RWPE1 (cell line): ENCODE measurements at regions not wholly inside any gene's neighbourhood (a gene's known extent, or its start where the extent isn't known, plus 50 kb on each side); places are given as distances from the start of the nearest gene placed in this dataset.
A peak's percentile ranks its signal among the peaks of the same experiment; 100 is the strongest.

Source experiments
- CTCF ChIA-PET: fragments of 350-600 bp; sonication (Branson Sonifier 250); formaldehyde crosslinking; extraction: SDS; loops from one replicate; lab custom pipeline; 2021; lab: Yijun Ruan, JAX
- POLR2A ChIA-PET: fragments of 400-600 bp; formaldehyde crosslinking; extraction: SDS; loops from one replicate; lab custom pipeline; 2020; ENCODE audit warnings: antibody characterized with exemption; ENCODE audit not compliant: low non-redundant PET; lab: Yijun Ruan, JAX
- DNase-seq: peaks from one replicate; pipeline ENCODE4 v3.0.0; 2012; ENCODE audit warnings: low spot score
- H3K27ac ChIP-seq: fragments of 450-650 bp; 2 replicates; pipeline ENCODE4 v1.5.1; 2017
- CTCF ChIP-seq: fragments of 450-650 bp; conservative IDR thresholded peaks from 2 replicates; pipeline ENCODE4 v1.5.1; 2017; ENCODE audit warnings: low read depth, mild to moderate bottlenecking

GRCh38 chr12:85441025-85441424, 161.0 kb downstream of the ALX1 start:
- DNase-seq = no peak
- TF ChIP-seq CTCF = no peak
- POLR2A ChIA-PET = no interaction called here
- CTCF ChIA-PET = no interaction called here
- no peak overlapping the region for H3K27ac ChIP-seq

- peak; percentile 4 for DNase-seq
- ChIA-PET POLR2A (no interaction called here), CTCF (interaction anchor here (1.0 kb wide), 1 partner anchor 287 kb away, joined by 6 read pairs; no protein-coding TSS in a partner anchor)
- H3K27ac ChIP-seq = no peak overlapping the region
- peak; percentile 24; the same call in 1 of the 2 replicates for TF ChIP-seq CTCF
Measured at GRCh38 chr12:85441741-85442140, 161.7 kb downstream of the ALX1 start.

- CTCF ChIA-PET = interaction anchor here (0.6 to 1.3 kb wide), 2 partner anchors 290 to 473 kb away, joined by 3 to 4 read pairs; no protein-coding TSS in a partner anchor
- POLR2A ChIA-PET = no interaction called here
- no peak for TF ChIP-seq CTCF
- DNase-seq = no peak
- no peak overlapping the region for H3K27ac ChIP-seq
Measured at GRCh38 chr12:85445060-85445938, 165.3 kb downstream of the ALX1 start.

GRCh38 chr12:85448031-85448430, 168.0 kb downstream of the ALX1 start:
- H3K27ac ChIP-seq = no peak overlapping the region
- no peak for DNase-seq
- TF ChIP-seq CTCF = no peak
- POLR2A ChIA-PET = no interaction called here
- CTCF ChIA-PET = interaction anchor here (0.6 to 1.8 kb wide), 10 partner anchors 9 to 575 kb away, joined by 3 to 8 read pairs (median 4); no protein-coding TSS in a partner anchor

- TF ChIP-seq CTCF = peak; percentile 56
- CTCF ChIA-PET = interaction anchor here (0.6 to 1.8 kb wide), 10 partner anchors 23 to 576 kb away, joined by 3 to 9 read pairs (median 4); no protein-coding TSS in a partner anchor
- no peak for DNase-seq
- H3K27ac ChIP-seq = no peak overlapping the region
- POLR2A ChIA-PET = no interaction called here
Measured at GRCh38 chr12:85448548-85449139, 168.6 kb downstream of the ALX1 start.

GRCh38 chr12:85457016-85457415, 177.0 kb downstream of the ALX1 start:
- no peak for DNase-seq
- ChIA-PET POLR2A (no interaction called here), CTCF (no interaction called here)
- H3K27ac ChIP-seq = no peak overlapping the region
- no peak for TF ChIP-seq CTCF
